Stomach (tissue), 4 donors: ENCODE measurements at regions not wholly inside any gene's neighbourhood (a gene's known extent, or its start where the extent isn't known, plus 50 kb on each side); places are given as distances from the start of the nearest gene placed in this dataset.

ENCODE experiments used
- EP300 ChIP-seq: sonication (generic); formaldehyde crosslinking; IDR thresholded peaks from one replicate; pipeline ENCODE4 v1.6.1; 2017; ENCODE audit warnings: antibody characterized with exemption
- POLR2A ChIP-seq, 4 donors: fragments of 450-650 bp; IDR thresholded peaks; one replicate each; pipeline ENCODE4 v1.6.1; 2016; ENCODE audit warnings: antibody characterized with exemption in 4 of 4, control low read depth in 2 of 4, mild to moderate bottlenecking in 1 of 4, moderate library complexity in 1 of 4
- POLR2AphosphoS5 ChIP-seq, 3 donors: sonication (generic); formaldehyde crosslinking; IDR thresholded peaks; one replicate each; pipeline ENCODE4 v1.6.1; 2016; ENCODE audit warnings: antibody characterized with exemption in 3 of 3
- TF ChIP-seq, protein P1 (sequence below), 7 experiments: fragments of 450-650 bp in 4 of 7; fragments of 200-600 bp in 3 of 7; sonication (generic) in 3 of 7; IDR thresholded peaks; one replicate each; pipeline ENCODE4 v1.5.1; 2016 to 2019; ENCODE audit warnings: antibody characterized with exemption in 7 of 7, control low read depth in 2 of 7, mild to moderate bottlenecking in 1 of 7

DNA sequence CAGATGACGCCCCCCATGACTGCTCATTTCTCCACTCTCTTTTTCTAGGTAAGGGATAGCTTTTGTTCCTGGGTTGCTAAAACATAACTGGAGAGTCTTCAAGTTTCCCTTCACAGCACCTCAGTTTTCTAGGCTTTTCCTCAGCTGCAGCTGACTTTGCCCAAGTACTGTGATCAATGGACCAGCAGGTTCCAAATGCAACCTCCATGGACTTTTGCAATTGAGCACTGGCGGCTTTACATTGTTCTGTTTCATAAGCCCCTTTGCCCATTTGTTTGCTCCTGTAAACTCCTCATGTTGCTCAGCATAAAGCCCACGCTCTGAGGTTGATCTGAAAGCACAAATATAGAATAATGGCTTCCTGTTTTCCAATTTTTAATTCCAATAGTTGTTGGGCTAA, 291.6 kb downstream of the IRS1 start:
- TF ChIP-seq, protein P1, sequence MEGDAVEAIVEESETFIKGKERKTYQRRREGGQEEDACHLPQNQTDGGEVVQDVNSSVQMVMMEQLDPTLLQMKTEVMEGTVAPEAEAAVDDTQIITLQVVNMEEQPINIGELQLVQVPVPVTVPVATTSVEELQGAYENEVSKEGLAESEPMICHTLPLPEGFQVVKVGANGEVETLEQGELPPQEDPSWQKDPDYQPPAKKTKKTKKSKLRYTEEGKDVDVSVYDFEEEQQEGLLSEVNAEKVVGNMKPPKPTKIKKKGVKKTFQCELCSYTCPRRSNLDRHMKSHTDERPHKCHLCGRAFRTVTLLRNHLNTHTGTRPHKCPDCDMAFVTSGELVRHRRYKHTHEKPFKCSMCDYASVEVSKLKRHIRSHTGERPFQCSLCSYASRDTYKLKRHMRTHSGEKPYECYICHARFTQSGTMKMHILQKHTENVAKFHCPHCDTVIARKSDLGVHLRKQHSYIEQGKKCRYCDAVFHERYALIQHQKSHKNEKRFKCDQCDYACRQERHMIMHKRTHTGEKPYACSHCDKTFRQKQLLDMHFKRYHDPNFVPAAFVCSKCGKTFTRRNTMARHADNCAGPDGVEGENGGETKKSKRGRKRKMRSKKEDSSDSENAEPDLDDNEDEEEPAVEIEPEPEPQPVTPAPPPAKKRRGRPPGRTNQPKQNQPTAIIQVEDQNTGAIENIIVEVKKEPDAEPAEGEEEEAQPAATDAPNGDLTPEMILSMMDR (IDR thresholded peaks at IDR 0.05), result no peak
- no peak for TF ChIP-seq POLR2AphosphoS5 (IDR thresholded peaks at IDR 0.05)
- TF ChIP-seq EP300, result no peak
- TF ChIP-seq POLR2A (IDR thresholded peaks at IDR 0.05), result no peak
